Endothelial cell of umbilical vein (primary cell): ENCODE measurements at regions not wholly inside any gene's neighbourhood (a gene's known extent, or its start where the extent isn't known, plus 50 kb on each side); places are given as distances from the start of the nearest gene placed in this dataset.

ENCODE experiments used
- BruUV-seq: library from RNA; stranded (reverse); fragments of 400-500 nt; replicated peaks from 2 replicates; lab custom pipeline; 2021; lab: Mats Ljungman, UMichigan
- CTCF ChIA-PET: fragments of 300-600, 350-600 bp; sonication (Branson Sonifier 250); formaldehyde crosslinking; loops from one replicate; lab custom pipeline; 2021; ENCODE audit warnings: antibody characterized with exemption, inconsistent platforms; lab: Charles Lee
- POLR2A ChIA-PET: fragments of 300-600, 350-600 bp; sonication (Branson Sonifier 250); formaldehyde crosslinking; loops from one replicate; lab custom pipeline; 2021; ENCODE audit warnings: antibody characterized with exemption, inconsistent platforms; lab: Charles Lee
- DNase-seq: peaks from one replicate; pipeline ENCODE4 v3.0.0-alpha.2; 2011; ENCODE audit warnings: low read depth, low spot score
- FAIRE-seq: peaks from 2 replicates; lab custom pipeline; 2011; peaks lifted over from hg19 to GRCh38; lab: Jason Lieb, UNC
- H2AFZ ChIP-seq: 2 replicates; pipeline ENCODE4 v1.6.0; 2012; ENCODE audit warnings: low read depth, low read length, control low read depth, inconsistent platforms
- H3K27ac ChIP-seq: 2 replicates; pipeline ENCODE4 v1.5.1; 2011; ENCODE audit warnings: low read depth, mild to moderate bottlenecking, control low read depth, low read length, moderate library complexity; ENCODE audit not compliant: insufficient read depth
- H3K27me3 ChIP-seq, 2 experiments: 2 replicates each; pipeline versions ENCODE4 v1.6.0 to v1.6.1; 2011; ENCODE audit warnings: low read length in 2 of 2, mixed read lengths in 1 of 2; ENCODE audit not compliant: control insufficient read depth in 2 of 2, insufficient read depth in 2 of 2
- H3K36me3 ChIP-seq, 2 experiments: 2 replicates in 1 of 2; 3 replicates in 1 of 2; pipeline ENCODE4 v1.5.1; 2011; ENCODE audit warnings: low read length in 2 of 2, mild to moderate bottlenecking in 1 of 2, moderate library complexity in 1 of 2; ENCODE audit not compliant: control insufficient read depth in 2 of 2, insufficient read depth in 2 of 2; ENCODE audit errors: extremely low read depth in 1 of 2
- H3K4me1 ChIP-seq: 3 replicates; pipeline ENCODE4 v1.5.1; 2011; ENCODE audit warnings: mild to moderate bottlenecking, low read length; ENCODE audit not compliant: control insufficient read depth, insufficient read depth; ENCODE audit errors: extremely low read depth
- H3K4me2 ChIP-seq: 2 replicates; pipeline ENCODE4 v1.6.1; 2011; ENCODE audit warnings: low read length, control low read depth, mixed read lengths; ENCODE audit not compliant: insufficient read depth
- H3K4me3 ChIP-seq, 3 experiments: fragments of 200-600 bp in 1 of 3; sonication (generic), shearing (Covaris generic) in 1 of 3; replicated peaks in 1 of 3; 2 replicates each; pipeline ENCODE4 v1.5.1; 2011 to 2016; ENCODE audit warnings: control low read depth in 3 of 3, low read length in 3 of 3, mild to moderate bottlenecking in 2 of 3, inconsistent platforms in 1 of 3, low read depth in 1 of 3, moderate library complexity in 1 of 3; ENCODE audit not compliant: insufficient read depth in 1 of 3
- H3K79me2 ChIP-seq: 2 replicates; pipeline ENCODE4 v1.6.0; 2012; ENCODE audit warnings: low read length, inconsistent platforms; ENCODE audit not compliant: control insufficient read depth, insufficient read depth
- H3K9ac ChIP-seq: replicated peaks from 2 replicates; pipeline ENCODE3; 2011; ENCODE audit warnings: low read length, control low read depth; ENCODE audit not compliant: insufficient read depth; ENCODE audit errors: extremely low read depth
- H3K9me1 ChIP-seq: replicated peaks from 3 replicates; pipeline ENCODE4 v1.6.0; 2011; ENCODE audit warnings: mild to moderate bottlenecking, low read length; ENCODE audit not compliant: control insufficient read depth, insufficient read depth; ENCODE audit errors: extremely low read depth
- H3K9me3 ChIP-seq: replicated peaks from 2 replicates; pipeline ENCODE4 v1.5.1; 2012; ENCODE audit warnings: low read length, inconsistent platforms; ENCODE audit not compliant: control insufficient read depth, insufficient read depth
- H4K20me1 ChIP-seq: replicated peaks from 2 replicates; pipeline ENCODE3; 2011; ENCODE audit warnings: mild to moderate bottlenecking, low read length; ENCODE audit not compliant: control insufficient read depth, insufficient read depth; ENCODE audit errors: extremely low read depth
- CTCF ChIP-seq, 2 donors: IDR thresholded peaks; 1 replicate in 1 of 2; 2 replicates in 1 of 2; pipeline ENCODE4 v1.5.1; 2011; ENCODE audit warnings: low read length in 2 of 2, mild to moderate bottlenecking in 2 of 2, moderate library complexity in 2 of 2, control low read depth in 1 of 2, inconsistent platforms in 1 of 2, low read depth in 1 of 2; ENCODE audit not compliant: insufficient read depth in 1 of 2; ENCODE audit errors: extremely low read depth in 1 of 2
- EZH2 ChIP-seq: IDR thresholded peaks from 2 replicates; pipeline ENCODE4 v1.6.1; 2012; ENCODE audit warnings: borderline replicate concordance, low read depth, mild to moderate bottlenecking, moderate library complexity, low read length, inconsistent platforms; ENCODE audit not compliant: severe bottlenecking
- FOS ChIP-seq: IDR thresholded peaks from 2 replicates; pipeline ENCODE4 v1.6.1; 2011; ENCODE audit warnings: mild to moderate bottlenecking, low read length, moderate library complexity, borderline replicate concordance; ENCODE audit not compliant: insufficient read depth
- GATA2 ChIP-seq: IDR thresholded peaks from 2 replicates; pipeline ENCODE4 v1.7.0; 2011; ENCODE audit warnings: low read depth, mild to moderate bottlenecking, moderate library complexity, mixed read lengths, low read length; ENCODE audit not compliant: insufficient read length, insufficient read depth
- JUN ChIP-seq: IDR thresholded peaks from 2 replicates; pipeline ENCODE4 v1.6.1; 2011; ENCODE audit warnings: borderline replicate concordance, low read depth; ENCODE audit not compliant: insufficient read length, insufficient read depth
- MAX ChIP-seq: IDR thresholded peaks from 2 replicates; pipeline ENCODE4 v1.6.1; 2011; ENCODE audit not compliant: insufficient read depth, insufficient read length
- MYC ChIP-seq: IDR thresholded peaks from one replicate; pipeline ENCODE4 v1.6.1; 2011; ENCODE audit warnings: mild to moderate bottlenecking, low read depth, low read length
- POLR2A ChIP-seq: IDR thresholded peaks from 2 replicates; pipeline ENCODE4 v1.6.1; 2012; ENCODE audit warnings: low read depth, mild to moderate bottlenecking, control low read depth, low read length
- POLR2AphosphoS5 ChIP-seq: IDR thresholded peaks from 2 replicates; pipeline ENCODE4 v1.6.1; 2012; ENCODE audit warnings: low read depth, mild to moderate bottlenecking, control low read depth, low read length, moderate library complexity; ENCODE audit not compliant: insufficient read depth
- dilution Hi-C: fragments of 300-500 bp; cut with MboI; formaldehyde crosslinking; loops from one replicate; pipeline ENCODE4 v1.15.0; 2019; ENCODE audit warnings: low sequenced_read_pairs; ENCODE audit not compliant: extremely low pct_ligation_motif_present
- intact Hi-C: fragments of 100-400 bp; cut with micrococcal nuclease; formaldehyde crosslinking; loops from one replicate; pipeline ENCODE4 v1.10.0; 2022

DNA sequence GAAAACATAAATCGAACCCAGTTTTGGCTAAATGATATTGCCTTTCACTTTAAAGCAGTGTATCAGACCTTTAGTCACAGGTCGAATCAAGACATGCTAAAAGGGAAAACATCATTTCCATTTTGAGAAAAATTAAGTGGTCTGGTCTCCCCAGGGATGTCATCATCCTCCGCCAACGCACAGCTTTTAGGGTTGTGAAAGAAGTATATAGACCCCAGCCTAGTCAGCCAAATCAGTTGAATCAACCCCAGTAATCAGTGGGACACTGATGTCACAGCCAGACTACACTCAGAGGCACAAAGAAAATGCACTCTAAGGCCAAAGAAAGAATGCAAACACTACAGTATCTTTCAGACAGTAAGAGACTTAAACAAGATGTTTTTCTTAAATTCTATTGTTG is 187.4 kb downstream of the ZIC4 start:
- intact Hi-C loops (no loop called here), dilution Hi-C loops (no loop called here)
- H3K9ac ChIP-seq = no peak overlapping the region
- no peaks in the 10 kb centered on the region for H3K27me3 ChIP-seq
- no peaks in the 10 kb centered on the region for H4K20me1 ChIP-seq
- no peak overlapping the region for H3K4me2 ChIP-seq
- no peak overlapping the region for H3K27ac ChIP-seq
- no peaks in the 10 kb centered on the region for H3K9me3 ChIP-seq
- no peaks in the 10 kb centered on the region for H3K36me3 ChIP-seq
- CTCF ChIA-PET = interaction anchor here (1.6 kb wide), 1 partner anchor 27 kb away, joined by 5 read pairs; no protein-coding TSS in a partner anchor
- DNase-seq (no peak), FAIRE-seq (no peak)
- H2AFZ ChIP-seq = no peak overlapping the region
- no peak overlapping the region for H3K4me3 ChIP-seq
- TF ChIP-seq GATA2 (no peak), EZH2 (no peak), POLR2AphosphoS5 (no peak), MYC (no peak), MAX (no peak), FOS (no peak), JUN (no peak)
- H3K79me2 ChIP-seq = no peaks in the 10 kb centered on the region
- POLR2A ChIA-PET = no interaction called here
- H3K4me1 ChIP-seq = no peaks in the 10 kb centered on the region
- no peaks in the 10 kb centered on the region for H3K9me1 ChIP-seq
- BruUV-seq = no TSS peak

DNA sequence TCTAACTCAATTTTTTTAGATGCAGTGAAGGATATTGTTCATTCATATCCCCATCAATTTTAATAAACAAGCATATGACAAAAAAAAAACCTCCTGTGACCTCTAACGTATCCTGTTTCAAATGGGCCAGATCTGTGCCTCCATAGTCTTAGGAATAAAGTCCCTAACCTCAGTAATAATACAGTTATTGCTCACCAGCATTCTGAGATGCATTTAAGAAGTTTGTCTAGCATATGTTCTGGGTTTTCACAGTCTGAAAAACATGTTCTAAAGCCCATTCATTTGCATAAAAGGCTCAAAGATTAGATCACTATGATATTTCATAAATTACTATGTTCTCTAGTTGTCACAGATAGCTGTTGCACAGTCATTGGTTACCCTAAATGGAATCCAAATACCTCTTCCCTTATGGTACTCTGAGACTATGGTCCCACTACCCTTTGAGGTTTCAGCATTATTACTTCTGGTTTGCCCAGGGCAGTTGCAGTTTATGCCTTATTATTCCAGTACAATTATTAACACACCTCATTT is 190.1 kb downstream of the ZIC4 start:
- intact Hi-C loops = no loop called here
- no peak for FAIRE-seq
- BruUV-seq = no TSS peak

More for the DNA sequence above, 190.1 kb downstream of the ZIC4 start:
- Histone ChIP-seq H3K4me3 (no peak overlapping the region), H3K9ac (no peak overlapping the region), H4K20me1 (no peaks in the 10 kb centered on the region), H3K4me2 (no peak overlapping the region), H3K79me2 (no peaks in the 10 kb centered on the region), H3K9me3 (no peaks in the 10 kb centered on the region), H3K4me1 (no peaks in the 10 kb centered on the region), H3K9me1 (no peaks in the 10 kb centered on the region), H3K27ac (no peak overlapping the region), H3K36me3 (no peaks in the 10 kb centered on the region), H3K27me3 (no peaks in the 10 kb centered on the region), H2AFZ (no peak overlapping the region)
- POLR2A ChIA-PET = no interaction called here
- TF ChIP-seq GATA2 (no peak), EZH2 (no peak), MYC (no peak), FOS (no peak), POLR2AphosphoS5 (no peak), MAX (no peak), JUN (no peak), CTCF (IDR thresholded peaks at IDR 0.05; ENCODE audit: extremely low read depth in 1 of 2, insufficient read depth in 1 of 2, low read depth in 1 of 2, low read length in 2 of 2) (no peak), POLR2A (no peak)
- no peak for DNase-seq
- dilution Hi-C loops = no loop called here
- CTCF ChIA-PET = no interaction called here
